ENCODE measurements at regions not wholly inside any gene's neighbourhood (a gene's known extent, or its start where the extent isn't known, plus 50 kb on each side); places are given as distances from the start of the nearest gene placed in this dataset.

- Mint-ChIP-seq H3K27me3 (ENCODE audit: low read depth, poor library complexity) (peaks cover 21% of the 10 kb centered on the region), H3K4me3 (no peak overlapping the region), H3K27ac (no peak overlapping the region), H3K36me3 (ENCODE audit: low read depth) (peaks cover 5% of the 10 kb centered on the region), H3K9me3 (peaks cover 14% of the 10 kb centered on the region), H3K4me1 (peaks cover 18% of the 10 kb centered on the region)
- TF ChIP-seq, protein P1, sequence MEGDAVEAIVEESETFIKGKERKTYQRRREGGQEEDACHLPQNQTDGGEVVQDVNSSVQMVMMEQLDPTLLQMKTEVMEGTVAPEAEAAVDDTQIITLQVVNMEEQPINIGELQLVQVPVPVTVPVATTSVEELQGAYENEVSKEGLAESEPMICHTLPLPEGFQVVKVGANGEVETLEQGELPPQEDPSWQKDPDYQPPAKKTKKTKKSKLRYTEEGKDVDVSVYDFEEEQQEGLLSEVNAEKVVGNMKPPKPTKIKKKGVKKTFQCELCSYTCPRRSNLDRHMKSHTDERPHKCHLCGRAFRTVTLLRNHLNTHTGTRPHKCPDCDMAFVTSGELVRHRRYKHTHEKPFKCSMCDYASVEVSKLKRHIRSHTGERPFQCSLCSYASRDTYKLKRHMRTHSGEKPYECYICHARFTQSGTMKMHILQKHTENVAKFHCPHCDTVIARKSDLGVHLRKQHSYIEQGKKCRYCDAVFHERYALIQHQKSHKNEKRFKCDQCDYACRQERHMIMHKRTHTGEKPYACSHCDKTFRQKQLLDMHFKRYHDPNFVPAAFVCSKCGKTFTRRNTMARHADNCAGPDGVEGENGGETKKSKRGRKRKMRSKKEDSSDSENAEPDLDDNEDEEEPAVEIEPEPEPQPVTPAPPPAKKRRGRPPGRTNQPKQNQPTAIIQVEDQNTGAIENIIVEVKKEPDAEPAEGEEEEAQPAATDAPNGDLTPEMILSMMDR (IDR thresholded peaks at IDR 0.05) = no peak
- no peak for DNase-seq
Measured at GRCh38 chr4:3672465-3672831, 93.7 kb upstream of the ADRA2C start.

GRCh38 chr4:3671571-3672464 lies 94.4 kb upstream of the ADRA2C start:
- H3K36me3 Mint-ChIP-seq (ENCODE audit: low read depth) = peaks cover 5% of the 10 kb centered on the region
- DNase-seq = no peak
- TF ChIP-seq, protein P1 (IDR thresholded peaks at IDR 0.05) = no peak
- no peak overlapping the region for H3K4me3 Mint-ChIP-seq
- H3K27ac Mint-ChIP-seq = no peak overlapping the region
- H3K27me3 Mint-ChIP-seq (ENCODE audit: low read depth, poor library complexity) = peaks cover 18% of the 10 kb centered on the region
- peaks cover 17% of the 10 kb centered on the region for H3K9me3 Mint-ChIP-seq
- peaks cover 15% of the 10 kb centered on the region for H3K4me1 Mint-ChIP-seq

GRCh38 chr4:3670521-3671519 lies 95.4 kb upstream of the ADRA2C start:
- DNase-seq = no peak
- peaks cover 20% of the 10 kb centered on the region for H3K9me3 Mint-ChIP-seq
- H3K27ac Mint-ChIP-seq = no peak overlapping the region

DNA sequence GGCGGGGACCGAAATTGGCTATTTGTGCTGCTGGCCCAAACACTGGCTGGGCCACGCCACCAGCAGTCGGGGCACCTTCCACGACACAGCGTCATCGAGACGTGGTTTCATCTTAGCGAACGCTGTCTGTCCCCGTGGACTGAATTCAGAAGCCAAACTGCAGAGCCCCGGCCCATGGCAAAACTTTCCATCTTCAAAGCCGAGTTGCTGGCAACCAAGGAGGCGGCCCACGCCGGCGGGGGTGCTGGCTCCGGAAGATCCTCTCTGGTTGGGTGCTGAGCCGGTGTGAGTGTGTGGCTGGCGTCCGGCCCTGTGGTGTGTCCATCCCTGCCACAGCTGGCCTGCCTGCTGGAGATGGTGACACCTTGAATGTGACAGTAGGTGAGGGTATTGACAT lies 96.6 kb upstream of the ADRA2C start:
- Mint-ChIP-seq H3K4me1 (peaks cover 10% of the 10 kb centered on the region), H3K27ac (no peak overlapping the region), H3K4me3 (no peak overlapping the region), H3K36me3 (ENCODE audit: low read depth) (peaks cover 5% of the 10 kb centered on the region), H3K9me3 (peaks cover 22% of the 10 kb centered on the region), H3K27me3 (ENCODE audit: low read depth, poor library complexity) (peaks cover 25% of the 10 kb centered on the region)
- TF ChIP-seq, protein P1 (IDR thresholded peaks at IDR 0.05) = no peak
- DNase-seq = no peak

More at GRCh38 chr4:3670521-3671519, 95.4 kb upstream of the ADRA2C start:
- H3K4me1 Mint-ChIP-seq = peaks cover 10% of the 10 kb centered on the region
- TF ChIP-seq, protein P1 (IDR thresholded peaks at IDR 0.05) = no peak
- peaks cover 5% of the 10 kb centered on the region for H3K36me3 Mint-ChIP-seq (ENCODE audit: low read depth)
- H3K4me3 Mint-ChIP-seq = no peak overlapping the region
- H3K27me3 Mint-ChIP-seq (ENCODE audit: low read depth, poor library complexity) = peaks cover 15% of the 10 kb centered on the region

DNA sequence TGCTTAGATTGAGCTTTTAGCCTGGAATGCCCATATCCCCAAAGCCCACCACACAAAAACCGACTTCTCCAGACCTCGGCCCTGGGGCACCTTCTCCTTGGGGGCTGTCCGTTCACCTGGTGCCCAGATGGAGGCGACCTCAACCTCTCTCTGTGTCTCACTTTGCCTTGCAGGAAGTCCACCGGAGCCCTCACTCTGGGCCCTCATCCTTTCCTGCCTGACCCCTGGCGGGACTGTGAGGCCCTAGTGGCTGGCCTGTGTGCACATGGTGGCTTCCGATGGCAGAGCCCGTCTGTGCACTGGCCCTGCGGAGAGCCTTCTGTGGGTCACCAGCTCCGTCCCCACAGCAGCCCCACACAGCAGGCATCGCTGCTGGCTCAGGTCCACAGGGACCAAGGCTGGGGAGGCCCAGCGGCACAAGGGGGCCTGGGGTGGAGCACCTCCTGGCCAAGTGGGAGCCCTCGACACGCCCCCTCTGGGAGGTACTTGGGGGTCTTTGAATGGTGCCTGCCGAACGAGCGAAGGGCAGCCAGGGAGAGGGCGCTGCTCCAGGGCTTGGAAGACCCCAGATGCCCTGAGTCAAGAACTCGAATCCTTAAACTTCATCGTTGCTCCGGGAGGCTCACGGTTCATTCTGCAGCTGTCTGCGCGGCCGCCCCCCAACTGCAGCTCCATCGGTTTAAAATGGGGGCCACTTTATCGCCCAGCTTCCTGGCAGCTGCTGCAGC lies 97.2 kb upstream of the ADRA2C start:
- TF ChIP-seq, protein P1 (IDR thresholded peaks at IDR 0.05) = no peak

More for the DNA sequence above, 97.2 kb upstream of the ADRA2C start:
- peaks cover 23% of the 10 kb centered on the region for H3K27me3 Mint-ChIP-seq (ENCODE audit: low read depth, poor library complexity)
- peaks cover 8% of the 10 kb centered on the region for H3K4me1 Mint-ChIP-seq
- H3K27ac Mint-ChIP-seq = no peak overlapping the region
- peaks cover 5% of the 10 kb centered on the region for H3K36me3 Mint-ChIP-seq (ENCODE audit: low read depth)
- H3K4me3 Mint-ChIP-seq = no peak overlapping the region
- no peak for DNase-seq
- H3K9me3 Mint-ChIP-seq = peaks cover 22% of the 10 kb centered on the region
